HG03025 (cell line): ENCODE measurements at regions not wholly inside any gene's neighbourhood (a gene's known extent, or its start where the extent isn't known, plus 50 kb on each side); places are given as distances from the start of the nearest gene placed in this dataset.

Source experiments
- ATAC-seq: cut with Tn5 transposase; IDR thresholded peaks from one replicate; pipeline ENCODE4 v1.9.1; 2021; ENCODE audit warnings: mild to moderate bottlenecking, moderate library complexity; ENCODE audit not compliant: unreplicated experiment, low FRiP score

GRCh38 chr18:79579807-79580497 is 99.7 kb upstream of the CTDP1 start:
- no peak for ATAC-seq

- no peak for ATAC-seq
These were observed 99.0 kb upstream of the CTDP1 start for GRCh38 chr18:79580498-79581171.

- no peak for ATAC-seq
These were observed 98.2 kb upstream of the CTDP1 start for GRCh38 chr18:79581406-79581805.

GRCh38 chr18:79581911-79582310 is 97.7 kb upstream of the CTDP1 start:
- ATAC-seq, result no peak

GRCh38 chr18:79582978-79583377 is 96.6 kb upstream of the CTDP1 start:
- ATAC-seq, result no peak

- no peak for ATAC-seq
These were observed 96.2 kb upstream of the CTDP1 start for GRCh38 chr18:79583426-79583825.

GRCh38 chr18:79583984-79584401 is 95.6 kb upstream of the CTDP1 start:
- ATAC-seq, result no peak

- no peak for ATAC-seq
These were observed 94.9 kb upstream of the CTDP1 start for GRCh38 chr18:79584491-79585394.

- ATAC-seq, result no peak
These were observed 93.9 kb upstream of the CTDP1 start for GRCh38 chr18:79585395-79586370.

- ATAC-seq, result no peak
These were observed 93.0 kb upstream of the CTDP1 start for GRCh38 chr18:79586436-79587225.

GRCh38 chr18:79587226-79587741 is 92.3 kb upstream of the CTDP1 start:
- ATAC-seq, result no peak

- no peak for ATAC-seq
These were observed 91.6 kb upstream of the CTDP1 start for GRCh38 chr18:79587779-79588635.

- ATAC-seq, result no peak
These were observed 90.7 kb upstream of the CTDP1 start for GRCh38 chr18:79588636-79589481.

- no peak for ATAC-seq
These were observed 90.0 kb upstream of the CTDP1 start for GRCh38 chr18:79589601-79590091.

GRCh38 chr18:79590191-79591031 is 89.2 kb upstream of the CTDP1 start:
- ATAC-seq, result no peak

GRCh38 chr18:79591032-79591308 is 88.6 kb upstream of the CTDP1 start:
- no peak for ATAC-seq
